Activated T-cell treated with anti-CD3 and anti-CD28 coated beads, Interleukin-2, amount 50 U/mL, for 4 hours (primary cell): ENCODE measurements at regions not wholly inside any gene's neighbourhood (a gene's known extent, or its start where the extent isn't known, plus 50 kb on each side); places are given as distances from the start of the nearest gene placed in this dataset.
A peak's percentile ranks its signal among the peaks of the same experiment; 100 is the strongest.

Experiments
- ATAC-seq, 2 donors: fragments of 200-7000 bp; cut with Tn5 transposase; one replicate each; pipeline ENCODE4 v1.10.0; 2021
- DNase-seq: peaks from one replicate; pipeline ENCODE4 v3.0.0-alpha.2; 2020
- H3K27me3 Mint-ChIP-seq: one replicate; pipeline ENCODE4 v1.8.0; 2021; ENCODE audit warnings: low read depth, mixed read lengths
- H3K36me3 Mint-ChIP-seq: one replicate; pipeline ENCODE4 v1.8.0; 2022; ENCODE audit warnings: mixed read lengths; ENCODE audit not compliant: insufficient read depth
- H3K4me1 Mint-ChIP-seq: one replicate; pipeline ENCODE4 v1.8.0; 2021; ENCODE audit warnings: low read depth, mixed read lengths
- H3K4me3 Mint-ChIP-seq: one replicate; pipeline ENCODE4 v1.8.0; 2021; ENCODE audit warnings: mild to moderate bottlenecking, moderate library complexity, mixed read lengths
- H3K9me3 Mint-ChIP-seq: one replicate; pipeline ENCODE4 v1.8.0; 2021; ENCODE audit warnings: mixed read lengths

- Mint-ChIP-seq H3K27me3 (no peaks in the 10 kb centered on the region), H3K36me3 (no peaks in the 10 kb centered on the region), H3K9me3 (peaks cover 7% of the 10 kb centered on the region), H3K4me3 (no peak overlapping the region), H3K4me1 (no peaks in the 10 kb centered on the region)
- no peak for ATAC-seq
- DNase-seq: no peak
Measured at GRCh38 chr11:15757048-15757698, 599.2 kb downstream of the SOX6 start.

- Mint-ChIP-seq H3K27me3 (peaks cover 4% of the 10 kb centered on the region), H3K9me3 (peaks cover 5% of the 10 kb centered on the region), H3K4me1 (no peaks in the 10 kb centered on the region), H3K36me3 (no peaks in the 10 kb centered on the region), H3K4me3 (no peak overlapping the region)
- no peak for ATAC-seq
- DNase-seq: no peak
Measured at GRCh38 chr11:15758857-15759465, 597.4 kb downstream of the SOX6 start.

GRCh38 chr11:15761235-15761634, 595.1 kb downstream of the SOX6 start:
- ATAC-seq (no peak), DNase-seq (no peak)
- Mint-ChIP-seq H3K27me3 (peaks cover 4% of the 10 kb centered on the region), H3K4me1 (no peaks in the 10 kb centered on the region), H3K4me3 (no peak overlapping the region), H3K36me3 (no peaks in the 10 kb centered on the region), H3K9me3 (no peaks in the 10 kb centered on the region)

- H3K27me3 Mint-ChIP-seq: peaks cover 4% of the 10 kb centered on the region
- H3K9me3 Mint-ChIP-seq: no peaks in the 10 kb centered on the region
- no peak for ATAC-seq
- DNase-seq: no peak
- H3K36me3 Mint-ChIP-seq: no peaks in the 10 kb centered on the region
- H3K4me1 Mint-ChIP-seq: no peaks in the 10 kb centered on the region
- no peak overlapping the region for H3K4me3 Mint-ChIP-seq
Measured at GRCh38 chr11:15764326-15764725, 592.0 kb downstream of the SOX6 start.

GRCh38 chr11:15764948-15765347, 591.4 kb downstream of the SOX6 start:
- H3K27me3 Mint-ChIP-seq: peaks cover 4% of the 10 kb centered on the region
- H3K4me1 Mint-ChIP-seq: no peaks in the 10 kb centered on the region
- H3K4me3 Mint-ChIP-seq: no peak overlapping the region
- H3K36me3 Mint-ChIP-seq: no peaks in the 10 kb centered on the region
- no peaks in the 10 kb centered on the region for H3K9me3 Mint-ChIP-seq
- ATAC-seq: no peak
- no peak for DNase-seq

GRCh38 chr11:15765530-15765929, 590.8 kb downstream of the SOX6 start:
- no peak for ATAC-seq
- no peaks in the 10 kb centered on the region for H3K4me1 Mint-ChIP-seq
- no peak overlapping the region for H3K4me3 Mint-ChIP-seq

GRCh38 chr11:15768321-15768720, 588.0 kb downstream of the SOX6 start:
- H3K4me3 Mint-ChIP-seq: no peak overlapping the region
- H3K36me3 Mint-ChIP-seq: no peaks in the 10 kb centered on the region
- no peak for ATAC-seq
- no peak for DNase-seq
- H3K9me3 Mint-ChIP-seq: no peaks in the 10 kb centered on the region
- peaks cover 5% of the 10 kb centered on the region for H3K27me3 Mint-ChIP-seq
- no peaks in the 10 kb centered on the region for H3K4me1 Mint-ChIP-seq

More at GRCh38 chr11:15765530-15765929, 590.8 kb downstream of the SOX6 start:
- no peak for DNase-seq
- peaks cover 4% of the 10 kb centered on the region for H3K27me3 Mint-ChIP-seq
- H3K36me3 Mint-ChIP-seq: no peaks in the 10 kb centered on the region
- H3K9me3 Mint-ChIP-seq: no peaks in the 10 kb centered on the region

GRCh38 chr11:15769203-15769602, 587.1 kb downstream of the SOX6 start:
- H3K9me3 Mint-ChIP-seq: no peaks in the 10 kb centered on the region
- DNase-seq (no peak), ATAC-seq (no peak)
- no peaks in the 10 kb centered on the region for H3K36me3 Mint-ChIP-seq
- H3K4me1 Mint-ChIP-seq: no peaks in the 10 kb centered on the region
- H3K4me3 Mint-ChIP-seq: no peak overlapping the region
- peaks cover 2% of the 10 kb centered on the region for H3K27me3 Mint-ChIP-seq

- Mint-ChIP-seq H3K4me3 (no peak overlapping the region), H3K36me3 (no peaks in the 10 kb centered on the region), H3K4me1 (no peaks in the 10 kb centered on the region), H3K27me3 (peaks cover 6% of the 10 kb centered on the region), H3K9me3 (no peaks in the 10 kb centered on the region)
- DNase-seq (no peak), ATAC-seq (peak in 1 of 2 donors; percentile 27)
Measured at GRCh38 chr11:15770798-15771414, 585.4 kb downstream of the SOX6 start.

GRCh38 chr11:15772547-15772946, 583.8 kb downstream of the SOX6 start:
- no peak overlapping the region for H3K4me3 Mint-ChIP-seq
- no peaks in the 10 kb centered on the region for H3K4me1 Mint-ChIP-seq
- no peak for ATAC-seq
- H3K27me3 Mint-ChIP-seq: peaks cover 6% of the 10 kb centered on the region
- no peaks in the 10 kb centered on the region for H3K36me3 Mint-ChIP-seq
- DNase-seq: no peak
- H3K9me3 Mint-ChIP-seq: no peaks in the 10 kb centered on the region

GRCh38 chr11:15772981-15773380, 583.4 kb downstream of the SOX6 start:
- Mint-ChIP-seq H3K4me1 (no peaks in the 10 kb centered on the region), H3K4me3 (no peak overlapping the region), H3K27me3 (peaks cover 6% of the 10 kb centered on the region), H3K9me3 (no peaks in the 10 kb centered on the region), H3K36me3 (no peaks in the 10 kb centered on the region)
- no peak for ATAC-seq
- no peak for DNase-seq

GRCh38 chr11:15773476-15774387, 582.6 kb downstream of the SOX6 start:
- Mint-ChIP-seq H3K4me3 (no peak overlapping the region), H3K36me3 (no peaks in the 10 kb centered on the region), H3K9me3 (no peaks in the 10 kb centered on the region), H3K4me1 (no peaks in the 10 kb centered on the region), H3K27me3 (peaks cover 6% of the 10 kb centered on the region)
- DNase-seq (no peak), ATAC-seq (no peak)

- no peak for DNase-seq
- Mint-ChIP-seq H3K4me1 (no peaks in the 10 kb centered on the region), H3K4me3 (no peak overlapping the region), H3K9me3 (no peaks in the 10 kb centered on the region), H3K36me3 (no peaks in the 10 kb centered on the region), H3K27me3 (peaks cover 6% of the 10 kb centered on the region)
- no peak for ATAC-seq
Measured at GRCh38 chr11:15774388-15774939, 581.9 kb downstream of the SOX6 start.

GRCh38 chr11:15775015-15775541, 581.3 kb downstream of the SOX6 start:
- H3K27me3 Mint-ChIP-seq: peaks cover 6% of the 10 kb centered on the region
- H3K4me1 Mint-ChIP-seq: no peaks in the 10 kb centered on the region
- H3K36me3 Mint-ChIP-seq: no peaks in the 10 kb centered on the region
- H3K4me3 Mint-ChIP-seq: no peak overlapping the region
- H3K9me3 Mint-ChIP-seq: no peaks in the 10 kb centered on the region
- no peak for ATAC-seq
- no peak for DNase-seq
